CD4-positive, alpha-beta T cell treated with Interferon gamma for 1 hour (primary cell): ENCODE measurements at regions not wholly inside any gene's neighbourhood (a gene's known extent, or its start where the extent isn't known, plus 50 kb on each side); places are given as distances from the start of the nearest gene placed in this dataset.
"Not testable (repeated sequence)": the region's sequence is repeated elsewhere in the genome, so short reads cannot be mapped to it uniquely, and the experiment has no call there.

Experiments used
- DNase-seq: peaks from one replicate; pipeline ENCODE4 v3.0.0-alpha.2; 2020

- no peak for DNase-seq
Measured at GRCh38 chr3:34066999-34067398, 268.6 kb downstream of the PDCD6IP start.

GRCh38 chr3:34067536-34068051, 269.2 kb downstream of the PDCD6IP start:
- DNase-seq, result no peak

- DNase-seq, result no peak
Measured at GRCh38 chr3:34068505-34068904, 270.1 kb downstream of the PDCD6IP start.

- DNase-seq, result no peak
Measured at GRCh38 chr3:34070831-34071585, 272.6 kb downstream of the PDCD6IP start.

- DNase-seq, result no peak
Measured at GRCh38 chr3:34072297-34072696, 273.9 kb downstream of the PDCD6IP start.

GRCh38 chr3:34073111-34073510, 274.7 kb downstream of the PDCD6IP start:
- DNase-seq, result no peak

GRCh38 chr3:34073961-34074360, 275.5 kb downstream of the PDCD6IP start:
- no peak for DNase-seq

GRCh38 chr3:34075975-34076374, 277.5 kb downstream of the PDCD6IP start:
- DNase-seq, result no peak

GRCh38 chr3:34077417-34078195, 279.2 kb downstream of the PDCD6IP start:
- no peak for DNase-seq

- no peak for DNase-seq
Measured at GRCh38 chr3:34078418-34078817, 280.0 kb downstream of the PDCD6IP start.

- not testable (repeated sequence) for DNase-seq
Measured at GRCh38 chr3:34079849-34080248, 281.4 kb downstream of the PDCD6IP start.

GRCh38 chr3:34090379-34090778, 291.9 kb downstream of the PDCD6IP start:
- DNase-seq, result not testable (repeated sequence)

GRCh38 chr3:34090876-34091275, 292.4 kb downstream of the PDCD6IP start:
- no peak for DNase-seq

- not testable (repeated sequence) for DNase-seq
Measured at GRCh38 chr3:34094280-34094679, 295.9 kb downstream of the PDCD6IP start.

GRCh38 chr3:34102288-34102687, 303.9 kb downstream of the PDCD6IP start:
- DNase-seq, result no peak

GRCh38 chr3:34106379-34106778, 307.9 kb downstream of the PDCD6IP start:
- no peak for DNase-seq

- peak; percentile 2 for DNase-seq
Measured at GRCh38 chr3:34106879-34107278, 308.4 kb downstream of the PDCD6IP start.

GRCh38 chr3:34107669-34108068, 309.2 kb downstream of the PDCD6IP start:
- DNase-seq, result no peak

- no peak for DNase-seq
Measured at GRCh38 chr3:34109021-34109420, 310.6 kb downstream of the PDCD6IP start.

- no peak for DNase-seq
Measured at GRCh38 chr3:34109846-34110245, 311.4 kb downstream of the PDCD6IP start.

- no peak for DNase-seq
Measured at GRCh38 chr3:34111361-34111760, 312.9 kb downstream of the PDCD6IP start.

GRCh38 chr3:34112261-34112660, 313.8 kb downstream of the PDCD6IP start:
- DNase-seq, result not testable (repeated sequence)

- no peak for DNase-seq
Measured at GRCh38 chr3:34131091-34131490, 332.7 kb downstream of the PDCD6IP start.

- no peak for DNase-seq
Measured at GRCh38 chr3:34132069-34132692, 333.8 kb downstream of the PDCD6IP start.
